ENCODE measurements at regions not wholly inside any gene's neighbourhood (a gene's known extent, or its start where the extent isn't known, plus 50 kb on each side); places are given as distances from the start of the nearest gene placed in this dataset.
A peak's percentile ranks its signal among the peaks of the same experiment; 100 is the strongest.

DNA sequence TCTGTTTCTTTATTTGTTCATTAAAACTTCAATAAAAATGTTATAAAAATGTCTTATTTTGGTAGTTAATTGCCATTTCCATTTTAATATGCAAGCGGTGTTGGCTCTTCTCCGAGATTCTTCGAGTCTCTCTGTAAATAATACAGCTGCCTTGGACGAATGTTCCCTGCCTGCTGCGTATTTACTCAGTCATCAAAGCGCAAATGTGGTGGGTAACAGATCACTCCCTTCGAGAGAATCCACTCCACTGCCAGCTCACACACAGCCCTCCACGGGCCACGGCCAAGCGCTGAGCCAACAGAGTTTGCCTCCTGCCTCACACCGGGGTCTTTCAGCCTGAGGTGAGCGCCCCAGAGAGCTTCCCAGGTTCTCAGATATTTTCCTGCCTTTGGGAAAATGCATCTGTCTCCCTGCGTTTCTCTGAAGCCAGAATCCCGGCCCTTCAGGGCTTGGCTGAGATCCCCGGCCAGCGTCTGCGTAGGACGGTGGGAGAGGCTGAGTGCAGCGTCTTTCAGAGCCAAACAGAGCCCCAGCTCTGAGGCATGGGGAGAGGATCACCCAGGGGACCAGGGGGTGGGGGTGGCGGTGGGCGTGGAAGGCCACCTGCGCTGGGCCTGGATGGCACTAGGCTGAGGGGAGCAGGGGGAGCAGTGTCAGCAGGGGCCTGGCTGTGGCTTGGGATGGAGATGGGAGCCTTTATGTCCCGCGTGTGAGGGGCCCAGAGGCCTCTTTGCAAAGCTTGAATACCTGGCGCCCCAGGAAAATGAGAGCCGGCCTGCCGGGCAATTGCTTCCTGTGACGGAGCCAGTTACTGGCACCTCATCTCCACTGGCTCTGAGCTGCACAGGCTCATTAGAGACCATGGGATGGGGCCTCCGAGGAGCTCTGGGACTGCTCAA, 248.7 kb downstream of the RBFOX3 start:
- Mint-ChIP-seq H3K27ac (no peak overlapping the region), H3K36me3 (no peaks in the 10 kb centered on the region), H3K4me1 (peaks cover 0 to 2% (median 0%) of the 10 kb centered on the region in 4 donors), H3K9me3 (no peaks in the 10 kb centered on the region), H3K4me3 (no peak overlapping the region), H3K27me3 (peaks cover 3 to 67% (median 25%) of the 10 kb centered on the region in 5 donors)
- ATAC-seq = no peak
- POLR2A ChIA-PET = no interaction called here
- peak in 1 of 10 donors; percentile 18 for DNase-seq

- Mint-ChIP-seq H3K4me1 (peaks cover 0 to 2% (median 0%) of the 10 kb centered on the region in 4 donors), H3K27ac (no peak overlapping the region), H3K4me3 (no peak overlapping the region), H3K9me3 (no peaks in the 10 kb centered on the region), H3K36me3 (no peaks in the 10 kb centered on the region), H3K27me3 (peaks cover 5 to 66% (median 28%) of the 10 kb centered on the region in 5 donors)
- peak in 1 of 10 donors; percentile 26 for DNase-seq
- POLR2A ChIA-PET = no interaction called here
- no peak for ATAC-seq
Observed at GRCh38 chr17:79361221-79361734, 249.6 kb downstream of the RBFOX3 start.

DNA sequence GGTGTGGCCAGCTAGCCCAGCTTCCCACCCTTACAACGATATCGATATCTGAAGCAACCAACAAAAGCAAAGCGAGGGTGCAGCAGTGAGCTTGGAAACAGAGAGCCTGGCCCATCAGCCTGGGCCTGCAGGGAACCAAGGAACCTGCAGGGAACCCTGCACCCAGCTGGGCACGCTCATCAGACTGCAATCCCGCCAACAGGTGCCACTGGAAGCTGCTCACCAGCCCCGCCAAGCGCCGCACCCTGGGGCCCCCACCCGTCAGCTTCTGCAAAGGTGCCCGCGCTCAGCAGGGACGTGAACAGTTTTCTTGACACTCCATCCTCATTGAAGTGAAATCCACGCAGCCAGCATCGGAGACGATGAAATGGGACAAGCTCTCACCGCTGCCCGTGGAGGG, 250.7 kb downstream of the RBFOX3 start:
- Mint-ChIP-seq H3K27me3 (peaks cover 5 to 67% (median 36%) of the 10 kb centered on the region in 5 donors), H3K4me1 (peaks cover 0 to 2% (median 0%) of the 10 kb centered on the region in 4 donors), H3K9me3 (no peaks in the 10 kb centered on the region), H3K36me3 (no peaks in the 10 kb centered on the region), H3K27ac (no peak overlapping the region), H3K4me3 (no peak overlapping the region)
- no peak for ATAC-seq
- DNase-seq = no peak
- POLR2A ChIA-PET = no interaction called here

- H3K4me1 Mint-ChIP-seq = no peaks in the 10 kb centered on the region
- H3K9me3 Mint-ChIP-seq = peaks cover 0 to 12% (median 3%) of the 10 kb centered on the region in 9 donors
- DNase-seq (peak in 1 of 10 donors; percentile 55), ATAC-seq (no peak)
- H3K27me3 Mint-ChIP-seq = peaks cover 6 to 53% (median 31%) of the 10 kb centered on the region in 5 donors
- H3K27ac Mint-ChIP-seq = no peak overlapping the region
- H3K36me3 Mint-ChIP-seq = peaks cover 0 to 5% (median 0%) of the 10 kb centered on the region in 3 donors
- POLR2A ChIA-PET = no interaction called here
- H3K4me3 Mint-ChIP-seq = no peak overlapping the region
Observed at GRCh38 chr17:79356839-79357447, 253.9 kb downstream of the RBFOX3 start.

DNA sequence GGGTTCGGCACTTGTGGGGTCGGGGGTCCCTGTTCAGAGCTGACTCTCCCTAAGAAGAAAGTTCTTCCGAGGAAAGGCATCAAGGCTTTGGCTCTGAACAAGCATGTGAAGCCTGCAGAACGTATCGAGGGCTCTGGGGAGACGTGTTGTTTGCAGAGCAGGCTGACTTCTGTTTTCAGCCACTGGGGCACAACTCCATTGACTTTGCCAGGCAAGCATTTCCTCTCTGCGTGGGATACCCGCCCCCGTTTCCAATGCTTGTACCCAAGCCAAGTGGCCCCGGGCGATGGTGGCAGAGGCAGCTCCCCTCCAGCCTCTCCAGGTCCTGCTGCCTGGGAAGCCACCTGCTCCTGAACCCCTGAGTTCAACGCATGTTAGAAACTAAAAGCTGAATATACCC, 255.7 kb downstream of the RBFOX3 start:
- peaks cover 0 to 5% (median 0%) of the 10 kb centered on the region in 3 donors for H3K36me3 Mint-ChIP-seq
- ATAC-seq = no peak
- no peak for DNase-seq
- no peak overlapping the region for H3K27ac Mint-ChIP-seq
- POLR2A ChIA-PET = no interaction called here
- H3K4me3 Mint-ChIP-seq = no peak overlapping the region
- no peaks in the 10 kb centered on the region for H3K4me1 Mint-ChIP-seq
- H3K27me3 Mint-ChIP-seq = peaks cover 11 to 61% (median 41%) of the 10 kb centered on the region in 5 donors
- H3K9me3 Mint-ChIP-seq = peaks cover 0 to 13% (median 3%) of the 10 kb centered on the region in 9 donors

DNA sequence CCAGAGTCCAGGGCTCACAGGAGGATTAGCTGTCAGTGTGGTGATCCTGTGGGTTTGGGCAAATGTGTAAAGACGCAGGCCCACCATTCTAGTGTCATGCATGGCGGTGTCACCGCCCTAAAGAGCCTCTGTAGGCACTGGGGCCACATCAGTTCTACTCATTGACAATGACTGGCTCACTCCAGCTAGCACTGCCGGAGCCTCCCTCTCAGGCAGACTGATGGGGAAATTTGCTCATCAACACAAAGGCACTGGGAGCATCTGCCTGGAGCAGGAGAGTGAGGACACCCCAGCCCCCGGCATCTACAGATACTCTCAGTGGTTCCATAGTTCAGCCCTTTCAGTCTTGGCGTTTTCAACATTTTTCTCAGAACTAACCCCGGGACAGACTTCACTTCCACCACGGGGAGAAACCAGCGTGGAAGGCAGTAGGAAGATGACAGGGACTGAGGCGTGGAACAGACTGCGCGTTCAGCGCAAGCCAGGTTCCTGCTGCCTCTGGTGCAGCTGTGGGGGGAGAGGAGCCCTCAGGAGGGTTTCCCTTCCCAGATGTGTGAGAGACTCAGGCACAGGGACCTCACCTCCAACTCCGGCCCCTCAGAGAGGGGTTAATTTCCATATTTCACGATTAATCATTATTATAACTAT, 256.6 kb downstream of the RBFOX3 start:
- peaks cover 0 to 13% (median 3%) of the 10 kb centered on the region in 9 donors for H3K9me3 Mint-ChIP-seq
- ATAC-seq (no peak), DNase-seq (no peak)
- H3K36me3 Mint-ChIP-seq = peaks cover 0 to 5% (median 0%) of the 10 kb centered on the region in 3 donors
- no peak overlapping the region for H3K27ac Mint-ChIP-seq
- POLR2A ChIA-PET = no interaction called here
- no peaks in the 10 kb centered on the region for H3K4me1 Mint-ChIP-seq
- H3K27me3 Mint-ChIP-seq = peaks cover 14 to 67% (median 47%) of the 10 kb centered on the region in 5 donors
- no peak overlapping the region for H3K4me3 Mint-ChIP-seq

DNA sequence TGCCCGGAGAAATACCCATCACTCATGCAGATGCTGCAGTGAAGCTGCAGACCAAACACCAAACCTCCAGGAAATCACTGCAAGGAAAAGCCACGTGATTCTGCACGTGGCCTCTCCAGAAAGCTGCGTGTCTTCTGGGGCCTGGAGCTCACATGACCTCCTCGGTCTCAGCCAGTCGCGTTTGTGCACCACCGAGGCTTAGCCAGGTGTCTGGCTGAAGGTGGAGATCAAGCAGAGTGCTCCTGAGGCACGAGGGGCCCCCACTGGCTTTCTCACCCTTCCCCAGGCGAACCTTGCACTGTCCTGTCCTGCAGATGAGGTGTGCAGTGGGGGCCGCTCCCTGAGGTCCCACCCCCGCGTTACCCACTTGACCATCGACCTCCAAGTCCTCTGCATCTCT, 257.3 kb downstream of the RBFOX3 start:
- peaks cover 0 to 13% (median 3%) of the 10 kb centered on the region in 9 donors for H3K9me3 Mint-ChIP-seq
- POLR2A ChIA-PET = no interaction called here
- H3K27me3 Mint-ChIP-seq = peaks cover 14 to 67% (median 52%) of the 10 kb centered on the region in 5 donors
- H3K27ac Mint-ChIP-seq = no peak overlapping the region
- H3K4me1 Mint-ChIP-seq = no peaks in the 10 kb centered on the region
- no peak for DNase-seq
- peaks cover 0 to 5% (median 0%) of the 10 kb centered on the region in 3 donors for H3K36me3 Mint-ChIP-seq
- ATAC-seq = no peak
- H3K4me3 Mint-ChIP-seq = no peak overlapping the region

- Mint-ChIP-seq H3K4me1 (no peaks in the 10 kb centered on the region), H3K36me3 (peaks cover 0 to 5% (median 0%) of the 10 kb centered on the region in 3 donors), H3K27me3 (peaks cover 14 to 66% (median 56%) of the 10 kb centered on the region in 5 donors), H3K9me3 (peaks cover 0 to 13% (median 3%) of the 10 kb centered on the region in 9 donors), H3K27ac (no peak overlapping the region), H3K4me3 (no peak overlapping the region)
- ATAC-seq (no peak), DNase-seq (no peak)
- POLR2A ChIA-PET = no interaction called here
Observed at GRCh38 chr17:79353016-79353415, 257.8 kb downstream of the RBFOX3 start.

GRCh38 chr17:79350533-79350932, 260.3 kb downstream of the RBFOX3 start:
- ATAC-seq (no peak), DNase-seq (no peak)
- Mint-ChIP-seq H3K9me3 (peaks cover 0 to 16% (median 4%) of the 10 kb centered on the region in 9 donors), H3K36me3 (peaks cover 0 to 7% (median under 1%) of the 10 kb centered on the region in 3 donors), H3K4me3 (no peak overlapping the region), H3K4me1 (no peaks in the 10 kb centered on the region), H3K27ac (no peak overlapping the region), H3K27me3 (peaks cover 23 to 69% (median 58%) of the 10 kb centered on the region in 5 donors)
- POLR2A ChIA-PET = no interaction called here

GRCh38 chr17:79349506-79350400, 261.1 kb downstream of the RBFOX3 start:
- POLR2A ChIA-PET = no interaction called here
- Mint-ChIP-seq H3K4me1 (no peaks in the 10 kb centered on the region), H3K27ac (peak overlapping the region in 1 of 10 donors; percentile 24), H3K9me3 (peaks cover 0 to 24% (median 4%) of the 10 kb centered on the region in 9 donors), H3K4me3 (no peak overlapping the region), H3K36me3 (peaks cover 0 to 15% (median 1%) of the 10 kb centered on the region in 3 donors), H3K27me3 (peaks cover 27 to 69% (median 51%) of the 10 kb centered on the region in 5 donors)
- no peak for DNase-seq
- ATAC-seq = no peak

DNA sequence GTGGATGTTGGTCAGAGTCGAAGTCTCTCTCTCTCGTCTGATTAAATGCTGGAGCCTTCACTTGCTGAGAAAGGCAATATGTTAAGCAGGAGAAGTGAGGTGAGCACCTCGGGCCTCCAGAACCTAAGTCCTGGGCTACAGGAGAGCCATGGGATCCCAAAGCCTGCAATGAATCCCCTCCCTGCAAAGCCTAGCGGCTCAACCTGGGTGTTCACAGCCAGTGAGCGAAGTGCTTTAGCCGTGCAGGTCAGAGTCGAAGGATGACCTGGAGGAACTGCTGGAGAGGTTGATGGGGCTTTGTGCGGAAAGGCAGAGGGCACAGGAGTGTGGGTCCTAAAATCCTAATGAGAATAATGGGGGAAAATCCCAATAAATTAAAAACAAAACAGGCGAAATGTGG, 267.8 kb downstream of the ENGASE start:
- Mint-ChIP-seq H3K9me3 (peaks cover 0 to 13% (median 4%) of the 10 kb centered on the region in 9 donors), H3K4me1 (peaks cover 0 to 13% (median 0%) of the 10 kb centered on the region in 4 donors), H3K27me3 (peaks cover 21 to 41% (median 25%) of the 10 kb centered on the region in 5 donors), H3K27ac (no peak overlapping the region), H3K4me3 (no peak overlapping the region), H3K36me3 (peaks cover 0 to 11% (median 1%) of the 10 kb centered on the region in 3 donors)
- POLR2A ChIA-PET = no interaction called here
- ATAC-seq = no peak
- peak in 1 of 10 donors; percentile 55 for DNase-seq

- POLR2A ChIA-PET = no interaction called here
- peaks cover 0 to 13% (median 4%) of the 10 kb centered on the region in 9 donors for H3K9me3 Mint-ChIP-seq
- no peak overlapping the region for H3K27ac Mint-ChIP-seq
- ATAC-seq = no peak
- peaks cover 0 to 13% (median 0%) of the 10 kb centered on the region in 4 donors for H3K4me1 Mint-ChIP-seq
- peaks cover 0 to 11% (median 1%) of the 10 kb centered on the region in 3 donors for H3K36me3 Mint-ChIP-seq
- H3K27me3 Mint-ChIP-seq = peaks cover 17 to 37% (median 20%) of the 10 kb centered on the region in 5 donors
- H3K4me3 Mint-ChIP-seq = no peak overlapping the region
- peak in 1 of 10 donors; percentile 37 for DNase-seq
Observed at GRCh38 chr17:79341816-79342215, 267.2 kb downstream of the ENGASE start.

Measured in naive thymus-derived CD8-positive, alpha-beta T cell (primary cell).